HG03469 (cell line): ENCODE measurements at regions not wholly inside any gene's neighbourhood (a gene's known extent, or its start where the extent isn't known, plus 50 kb on each side); places are given as distances from the start of the nearest gene placed in this dataset.
"Not testable (repeated sequence)": the region's sequence is repeated elsewhere in the genome, so short reads cannot be mapped to it uniquely, and the experiment has no call there.

Source experiments
- ATAC-seq: cut with Tn5 transposase; IDR thresholded peaks from one replicate; pipeline ENCODE4 v1.9.1; 2021; ENCODE audit warnings: mild to moderate bottlenecking, moderate library complexity, moderate number of reproducible peaks; ENCODE audit not compliant: unreplicated experiment

GRCh38 chr4:74543983-74544382 lies 99.0 kb downstream of the AREG start:
- ATAC-seq = no peak

DNA sequence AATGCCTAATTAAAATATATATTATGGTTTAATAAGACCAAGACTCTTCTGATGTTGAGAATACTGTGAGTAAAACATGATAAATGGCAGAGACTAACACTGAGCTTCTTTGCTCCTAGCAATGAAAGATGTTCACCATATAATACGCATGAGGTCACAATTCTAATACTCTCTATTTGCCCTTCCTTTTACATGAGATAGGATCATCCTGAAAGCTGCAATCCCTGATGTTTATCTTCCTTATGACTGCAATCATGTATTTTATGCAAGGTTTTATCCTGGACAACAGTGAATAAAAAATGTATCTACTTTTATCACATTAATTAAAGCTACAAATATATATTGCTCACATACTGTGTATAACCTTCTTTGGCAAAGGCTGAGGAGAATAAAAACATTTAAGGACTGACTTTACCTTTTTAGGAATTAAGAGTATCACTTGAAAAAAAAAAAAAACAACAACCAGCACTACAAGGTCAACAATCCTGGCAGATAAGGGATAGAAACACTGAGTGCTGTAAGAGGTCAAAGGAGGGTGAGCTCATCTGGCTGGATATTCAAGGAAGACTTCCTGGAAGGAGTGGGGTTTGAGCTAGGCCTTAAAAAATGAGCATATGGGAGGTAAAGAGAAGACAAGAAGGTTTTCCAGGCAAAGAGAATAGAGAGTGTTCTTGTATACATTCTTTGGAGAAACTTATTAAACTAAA lies 99.9 kb downstream of the AREG start:
- no peak for ATAC-seq

GRCh38 chr4:74545448-74545847 lies 100.5 kb downstream of the AREG start:
- no peak for ATAC-seq

- ATAC-seq = no peak
Measured at GRCh38 chr4:74546057-74546456, 101.1 kb downstream of the AREG start.

DNA sequence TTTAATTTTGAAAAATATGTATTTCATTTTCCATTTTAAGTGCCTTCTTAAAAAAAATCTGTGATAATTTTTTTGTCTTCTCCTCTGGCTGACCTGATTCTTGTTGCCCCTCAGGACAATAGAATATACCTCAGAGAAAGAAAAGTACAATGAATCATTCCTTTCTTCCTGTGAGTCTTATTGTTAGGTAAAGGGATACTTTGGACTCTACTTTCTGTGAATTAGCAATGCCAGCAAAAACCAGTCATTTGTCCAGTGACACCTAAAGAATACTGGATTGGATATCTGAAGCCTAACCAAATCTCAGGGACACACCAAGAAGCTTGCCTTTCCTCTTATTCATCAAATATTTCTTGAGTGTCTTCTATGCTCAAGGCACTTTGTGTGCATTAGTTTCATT lies 102.1 kb downstream of the AREG start:
- ATAC-seq = no peak

- ATAC-seq = no peak
Measured at GRCh38 chr4:74548561-74548960, 103.6 kb downstream of the AREG start.

- ATAC-seq = no peak
Measured at GRCh38 chr4:74549936-74550335, 105.0 kb downstream of the AREG start.

DNA sequence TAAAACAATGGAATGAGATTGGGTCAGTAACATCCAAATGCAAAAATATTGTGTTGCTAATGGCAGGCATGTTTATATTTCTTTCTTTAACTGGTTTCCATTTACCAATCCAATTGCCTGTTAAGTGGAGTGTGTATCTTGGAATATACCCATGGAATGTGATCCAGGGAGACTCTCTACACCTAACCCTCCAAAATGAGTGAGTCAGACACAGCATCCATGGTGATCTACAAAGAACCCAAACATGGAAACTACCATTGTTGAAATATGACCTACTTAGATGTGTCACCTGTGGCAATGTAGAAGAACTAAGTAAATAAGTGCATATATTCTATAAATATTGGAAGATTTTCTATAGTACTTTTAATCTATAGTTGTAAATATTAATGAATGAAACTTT lies 110.3 kb downstream of the AREG start:
- ATAC-seq = no peak

DNA sequence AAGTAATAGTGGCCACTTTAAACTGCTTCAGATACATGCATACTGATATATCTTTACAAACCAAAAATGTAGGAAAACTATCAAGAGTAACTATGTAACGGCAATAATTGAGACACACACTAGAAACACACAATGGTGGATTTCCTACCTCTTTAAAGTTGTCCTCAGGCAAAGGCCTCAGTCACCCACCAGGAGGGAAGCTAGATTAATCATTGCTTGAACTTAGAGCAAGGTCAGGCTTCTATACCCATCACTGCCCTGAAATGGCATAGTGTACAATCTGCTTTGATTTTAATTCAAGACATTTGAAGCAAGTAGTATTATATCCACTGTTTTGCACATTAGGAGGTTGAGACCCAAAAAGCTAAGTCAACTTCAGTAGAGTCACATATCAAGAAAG lies 110.9 kb downstream of the AREG start:
- no peak for ATAC-seq

DNA sequence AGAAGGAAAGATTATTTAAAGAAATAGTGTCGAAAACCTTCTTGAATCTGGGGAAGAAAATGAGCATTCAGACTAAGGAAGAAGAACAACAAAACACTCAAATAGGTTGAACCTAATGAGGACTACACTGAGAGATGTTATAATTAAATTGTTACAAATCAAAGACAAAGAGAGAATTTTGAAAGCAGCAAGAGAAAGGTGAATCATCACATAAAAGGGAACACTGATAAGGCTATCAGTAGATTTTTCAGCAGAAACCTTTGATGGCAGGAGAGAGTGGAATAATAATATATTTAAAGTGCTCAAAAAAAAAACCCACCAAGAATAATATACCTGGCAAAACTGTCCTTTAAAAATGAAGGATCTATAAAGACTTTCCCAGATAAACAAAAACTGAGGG lies 114.9 kb downstream of the AREG start:
- ATAC-seq = no peak

DNA sequence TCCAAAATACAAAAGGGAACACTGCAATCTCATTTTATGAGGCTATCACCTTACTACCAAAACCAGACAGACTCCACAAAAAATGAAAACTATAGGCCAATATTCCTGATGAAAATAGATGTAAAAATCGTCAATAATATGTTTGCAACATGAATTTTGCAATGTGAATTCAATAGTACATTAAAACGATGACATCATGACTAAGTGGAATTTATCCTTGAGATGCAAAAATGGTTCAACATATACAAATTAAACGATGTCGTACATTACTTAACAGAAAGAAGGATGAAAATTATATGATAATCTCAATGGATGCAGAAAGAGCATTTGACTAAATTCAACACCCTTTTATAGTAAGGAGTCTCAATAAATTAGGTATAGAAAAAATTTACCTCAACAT lies 123.0 kb downstream of the AREG start:
- no peak for ATAC-seq

GRCh38 chr4:74570095-74570494 lies 125.2 kb downstream of the AREG start:
- no peak for ATAC-seq

- no peak for ATAC-seq
Measured at GRCh38 chr4:74578329-74578728, 133.4 kb downstream of the AREG start.

- not testable (repeated sequence) for ATAC-seq
Measured at GRCh38 chr4:74578865-74579264, 133.9 kb downstream of the AREG start.

GRCh38 chr4:74583089-74583700 lies 138.3 kb downstream of the AREG start:
- no peak for ATAC-seq

DNA sequence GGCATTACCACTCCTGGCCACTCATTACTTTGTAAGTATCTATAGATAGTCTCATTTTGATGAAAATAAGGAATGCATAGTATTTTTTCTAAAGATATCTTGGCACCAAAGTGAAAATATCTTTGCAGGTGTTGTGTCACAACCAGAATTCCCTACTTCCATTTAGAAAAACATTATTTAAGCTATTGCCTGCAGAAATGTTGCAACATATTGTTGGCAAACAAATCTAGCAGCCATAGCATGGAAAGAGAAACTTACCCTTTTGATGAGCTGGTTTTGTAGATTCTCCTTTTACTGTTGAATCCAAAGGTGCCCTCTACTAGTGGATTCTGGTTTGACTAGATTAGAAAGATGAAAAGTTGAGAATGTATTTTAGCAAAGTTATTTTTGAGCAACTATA lies 138.8 kb downstream of the AREG start:
- no peak for ATAC-seq

DNA sequence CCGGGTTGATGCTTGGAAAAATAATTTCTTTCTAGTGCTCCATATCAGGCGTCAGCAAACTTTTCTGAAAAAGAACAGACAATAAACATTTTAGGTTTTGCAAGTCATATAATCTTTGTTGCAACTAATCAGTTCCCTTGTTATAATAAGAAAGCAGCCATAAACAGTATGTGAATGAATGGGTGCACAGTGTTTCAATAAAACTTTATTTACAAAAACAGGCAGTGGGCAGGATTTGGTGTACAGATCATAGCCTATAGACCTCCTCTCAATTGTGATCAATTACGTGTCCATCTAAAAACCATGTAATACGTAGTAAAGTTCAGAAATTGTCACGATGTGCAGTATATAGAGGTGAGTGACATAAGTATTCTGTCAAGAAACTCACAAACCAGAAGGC lies 143.4 kb downstream of the AREG start:
- ATAC-seq = no peak

GRCh38 chr4:74590476-74590875 lies 145.5 kb downstream of the AREG start:
- no peak for ATAC-seq

DNA sequence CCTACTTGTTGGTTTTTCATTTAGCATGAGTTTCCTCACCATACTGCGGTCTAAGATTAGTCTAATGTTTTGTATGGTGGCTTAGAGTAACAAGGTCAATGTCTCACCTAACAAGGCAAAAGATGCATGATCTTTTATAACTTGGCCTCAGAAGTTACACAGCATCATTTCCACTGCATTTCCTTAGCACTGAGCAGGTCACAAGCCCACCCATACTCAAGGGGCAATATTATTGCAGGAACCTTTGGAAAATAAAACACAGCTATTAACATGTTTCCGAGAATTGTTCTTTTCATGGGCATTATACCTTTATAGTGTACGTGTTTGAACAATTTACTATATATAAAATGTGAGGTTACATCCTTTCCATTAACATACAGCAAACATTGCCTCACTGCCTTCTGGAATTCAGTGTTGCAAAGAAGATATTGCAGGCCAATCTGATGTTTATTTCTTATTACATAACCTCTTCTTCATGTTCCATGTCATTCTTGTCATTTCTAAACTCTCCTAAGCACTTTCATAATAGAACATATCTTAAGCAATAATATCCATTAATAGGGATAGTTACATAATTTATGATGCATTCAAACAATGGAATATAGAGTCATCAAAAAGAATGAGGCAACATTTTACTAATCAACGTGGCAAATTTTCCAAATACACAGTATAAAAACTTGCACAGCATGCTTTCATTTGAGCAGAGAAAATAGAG lies 153.8 kb downstream of the AREG start:
- ATAC-seq = no peak

GRCh38 chr4:74603186-74603585 lies 158.2 kb downstream of the AREG start:
- ATAC-seq = no peak

GRCh38 chr4:74608151-74608949 lies 163.4 kb downstream of the AREG start:
- no peak for ATAC-seq
